ENCODE measurements at regions not wholly inside any gene's neighbourhood (a gene's known extent, or its start where the extent isn't known, plus 50 kb on each side); places are given as distances from the start of the nearest gene placed in this dataset.
"Not testable (repeated sequence)": the region's sequence is repeated elsewhere in the genome, so short reads cannot be mapped to it uniquely, and the experiment has no call there.

DNA sequence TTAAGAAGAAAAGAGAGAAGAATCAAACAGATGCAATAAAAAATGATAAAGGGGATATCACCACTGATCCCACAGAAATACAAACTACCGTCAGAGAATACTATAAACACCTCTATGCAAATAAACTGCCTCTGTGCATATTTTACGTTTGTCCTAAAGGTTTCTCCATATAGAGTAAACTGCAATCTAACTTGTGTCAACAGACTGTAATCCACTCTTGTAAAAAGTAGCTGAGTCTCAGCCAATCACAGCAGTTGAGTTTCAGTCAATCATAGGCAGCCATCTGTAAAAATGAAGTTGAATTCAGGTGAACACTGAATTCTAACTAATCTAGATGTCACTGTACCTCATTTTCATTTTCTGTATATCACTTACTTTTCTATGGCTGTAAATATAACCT lies 112.2 kb upstream of the SYNCRIP start:
- DNase-seq (ENCODE audit: low read depth in 2 of 2): no peak

DNA sequence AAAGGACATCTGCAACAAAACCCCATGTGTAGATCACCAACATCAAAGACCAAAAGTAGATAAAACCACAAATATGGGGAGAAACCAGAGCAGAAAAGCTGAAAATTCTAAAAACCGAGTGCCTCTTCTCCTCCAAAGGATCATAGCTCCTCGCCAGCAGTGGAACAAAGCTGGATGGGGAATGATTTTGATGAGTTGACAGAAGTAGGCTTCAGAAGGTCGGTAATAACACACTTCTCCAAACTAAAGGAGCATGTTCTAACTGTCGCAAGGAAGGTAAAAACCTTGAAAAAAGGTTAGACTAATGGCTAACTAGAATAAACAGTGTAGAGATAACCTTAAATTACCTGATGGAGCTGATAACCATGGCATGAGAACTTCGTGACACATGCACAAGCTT lies 109.9 kb upstream of the SYNCRIP start:
- no peak for DNase-seq (ENCODE audit: low read depth in 2 of 2)

DNA sequence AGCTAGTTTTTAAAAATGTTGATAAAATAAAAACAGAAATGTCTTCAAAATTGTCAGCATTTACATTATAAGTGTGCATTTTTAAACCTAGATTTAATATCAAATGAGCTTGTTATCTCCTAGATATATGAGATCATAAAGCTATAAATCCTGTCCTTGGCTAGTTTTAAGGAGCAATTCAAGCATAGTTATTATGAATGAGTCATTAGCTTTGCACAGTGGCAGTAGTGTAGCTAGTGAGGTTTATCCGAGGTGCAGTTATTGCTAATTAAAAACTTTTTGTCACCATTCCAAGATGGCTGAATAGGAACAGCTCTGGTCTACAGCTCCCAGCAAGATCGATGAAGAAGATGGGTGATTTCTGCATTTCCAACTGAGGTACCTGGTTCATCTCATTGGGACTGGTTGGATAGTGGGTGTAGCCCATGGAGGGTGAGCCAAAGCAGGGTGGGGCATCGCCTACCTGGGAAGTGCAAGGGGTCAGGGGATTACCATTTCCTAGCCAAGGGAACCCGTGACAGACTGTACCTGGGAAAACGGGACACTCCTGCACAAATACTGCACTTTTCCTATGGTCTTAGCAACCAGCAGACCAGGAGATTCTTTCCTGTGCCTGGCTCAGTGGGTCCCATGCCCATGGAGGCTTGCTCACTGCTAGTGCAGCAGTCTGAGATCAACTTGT lies 108.8 kb upstream of the SYNCRIP start:
- DNase-seq (ENCODE audit: low read depth in 2 of 2): no peak

DNA sequence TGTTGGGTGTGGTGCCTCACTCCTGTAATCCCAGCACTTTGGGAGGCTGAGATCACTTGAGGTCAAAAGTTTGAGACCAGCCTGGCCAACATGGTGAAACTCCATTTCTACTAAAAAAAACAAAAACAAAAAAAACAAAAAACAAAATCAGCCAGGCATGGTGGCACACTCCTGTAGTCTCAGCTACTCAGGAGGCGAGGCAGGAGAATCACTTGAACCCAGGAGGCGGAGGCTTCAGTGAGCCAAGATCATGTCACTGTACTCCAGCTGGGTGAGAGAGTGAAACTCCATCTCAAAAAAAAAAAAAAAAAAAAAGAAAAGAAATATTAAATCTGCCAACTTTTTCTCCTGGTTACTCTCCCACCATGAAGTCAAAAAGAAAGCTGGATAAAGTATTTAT lies 107.5 kb upstream of the SYNCRIP start:
- not testable (repeated sequence) for DNase-seq (ENCODE audit: low read depth in 2 of 2)

DNA sequence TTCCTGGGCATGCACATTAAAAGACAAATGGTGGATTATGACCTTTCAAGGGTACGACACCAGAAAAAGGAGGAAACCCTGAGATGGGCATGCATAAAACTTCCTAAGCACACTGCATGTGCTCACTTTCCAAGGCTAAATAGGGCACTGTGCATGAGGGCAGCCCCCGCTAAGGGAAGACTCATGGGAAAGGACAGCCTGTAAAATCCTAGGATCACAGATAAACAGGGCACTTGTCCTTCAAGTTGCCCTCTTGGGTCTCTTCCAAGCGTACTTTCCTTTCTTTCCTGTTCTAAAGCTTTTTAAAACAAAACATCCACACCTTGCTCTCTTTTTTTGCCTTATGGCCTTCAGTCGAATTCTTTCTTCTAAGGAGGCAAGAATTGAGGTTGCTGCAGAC lies 106.5 kb upstream of the SYNCRIP start:
- no peak for DNase-seq (ENCODE audit: low read depth in 2 of 2)

DNA sequence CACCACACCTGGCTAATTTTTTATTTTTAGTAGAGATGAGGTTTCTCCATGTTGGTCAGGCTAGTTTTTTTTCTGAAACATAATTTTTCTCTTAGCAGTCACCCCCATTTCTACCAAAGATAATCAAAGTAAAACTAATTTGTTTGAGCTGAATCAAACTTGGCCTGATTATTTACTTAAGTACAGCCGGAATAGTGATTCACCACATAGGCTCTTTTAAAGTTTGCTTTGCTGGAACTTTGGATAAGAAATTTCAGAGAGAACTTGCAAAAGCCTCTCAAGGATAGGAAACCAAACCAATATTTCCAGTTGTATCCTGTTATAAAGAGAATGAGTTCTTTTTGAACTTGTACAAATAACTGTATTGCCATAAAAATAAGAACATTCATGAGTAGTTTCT lies 105.0 kb upstream of the SYNCRIP start:
- DNase-seq (ENCODE audit: low read depth in 2 of 2): peak in 1 of 2 donors; percentile 37

DNA sequence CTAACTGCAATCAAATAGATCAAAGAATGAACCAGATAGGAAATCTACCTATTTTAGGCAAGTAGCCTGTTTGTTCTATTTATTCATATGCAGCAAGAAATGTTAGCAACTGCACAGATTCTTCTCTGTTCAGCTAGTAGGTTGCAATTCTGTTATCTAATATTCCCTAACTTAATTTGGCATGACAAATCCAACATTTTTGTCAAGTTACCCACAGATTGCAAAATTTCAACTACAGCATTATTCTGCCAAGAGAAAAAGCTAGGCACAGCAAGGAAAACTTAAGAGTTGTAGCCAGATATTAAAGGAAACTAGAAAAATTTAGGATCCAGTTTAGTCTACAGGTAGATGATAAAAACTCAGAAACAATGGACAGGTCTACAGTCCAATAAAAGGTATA lies 104.4 kb upstream of the SYNCRIP start:
- no peak for DNase-seq (ENCODE audit: low read depth in 2 of 2)

DNA sequence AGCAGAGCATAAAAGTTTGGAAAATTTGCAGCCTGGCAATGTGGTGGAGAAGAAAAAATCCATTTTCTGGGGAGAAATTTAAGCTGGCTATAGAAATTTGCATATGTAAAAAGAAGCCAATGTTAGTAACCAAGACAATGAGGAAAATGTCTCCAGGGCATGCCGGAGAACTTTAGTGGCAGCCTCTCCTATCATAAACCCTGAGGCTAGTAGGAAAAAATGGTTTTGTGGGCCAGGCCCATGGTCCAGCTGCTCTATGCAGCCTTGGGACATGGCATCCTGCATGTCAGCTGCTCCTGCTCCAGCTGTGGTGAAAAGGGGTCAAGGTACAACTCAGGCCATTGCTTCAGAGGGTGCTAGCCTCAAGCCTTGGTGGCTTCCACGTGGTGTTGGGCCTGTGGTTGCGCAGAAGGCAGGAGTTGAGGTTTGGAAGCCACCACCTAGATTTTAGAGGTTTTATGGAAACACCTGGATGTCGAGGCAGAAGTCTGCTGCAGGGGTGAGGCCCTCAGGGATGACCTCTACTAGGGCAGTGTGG lies 101.8 kb upstream of the SYNCRIP start:
- no peak for DNase-seq (ENCODE audit: low read depth in 2 of 2)

DNA sequence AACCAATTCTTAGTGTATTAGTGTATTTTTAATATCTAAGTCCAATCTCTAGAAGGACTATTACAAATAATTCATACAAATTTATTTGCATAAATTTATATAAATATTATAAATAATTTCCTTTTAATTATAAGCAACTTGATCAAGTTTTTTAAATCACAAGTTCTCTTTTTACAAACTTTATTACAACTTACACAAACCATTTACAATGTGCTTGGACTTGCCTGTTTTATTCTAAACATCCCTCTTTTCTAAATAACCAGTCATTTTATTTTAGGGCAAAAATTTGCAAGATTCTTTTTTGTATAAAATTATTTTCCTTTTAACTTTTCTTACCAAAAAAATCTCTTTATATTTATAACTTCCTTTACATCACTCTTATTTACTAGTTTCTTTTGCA lies 83.5 kb upstream of the SYNCRIP start:
- no peak for DNase-seq (ENCODE audit: low read depth in 2 of 2)

DNA sequence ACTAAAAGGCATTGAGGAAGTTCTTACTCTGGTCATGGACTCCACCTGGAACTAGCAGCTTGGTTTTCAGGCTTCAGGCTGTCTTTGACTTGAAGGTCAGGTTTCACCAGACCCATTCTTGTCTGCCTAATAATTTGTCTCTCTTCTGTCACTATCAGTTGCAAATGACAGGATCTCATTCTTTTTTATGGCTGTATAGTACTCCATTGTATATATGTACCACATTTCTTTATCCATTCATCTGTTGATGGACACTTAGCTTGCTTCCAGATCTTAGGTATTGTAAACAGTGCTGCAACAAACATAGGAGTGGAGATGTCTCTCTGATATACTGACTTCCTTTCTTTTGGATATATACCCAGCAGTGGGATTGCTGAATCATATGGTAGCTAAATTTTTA lies 73.1 kb upstream of the SYNCRIP start:
- no peak for DNase-seq (ENCODE audit: low read depth in 2 of 2)

DNA sequence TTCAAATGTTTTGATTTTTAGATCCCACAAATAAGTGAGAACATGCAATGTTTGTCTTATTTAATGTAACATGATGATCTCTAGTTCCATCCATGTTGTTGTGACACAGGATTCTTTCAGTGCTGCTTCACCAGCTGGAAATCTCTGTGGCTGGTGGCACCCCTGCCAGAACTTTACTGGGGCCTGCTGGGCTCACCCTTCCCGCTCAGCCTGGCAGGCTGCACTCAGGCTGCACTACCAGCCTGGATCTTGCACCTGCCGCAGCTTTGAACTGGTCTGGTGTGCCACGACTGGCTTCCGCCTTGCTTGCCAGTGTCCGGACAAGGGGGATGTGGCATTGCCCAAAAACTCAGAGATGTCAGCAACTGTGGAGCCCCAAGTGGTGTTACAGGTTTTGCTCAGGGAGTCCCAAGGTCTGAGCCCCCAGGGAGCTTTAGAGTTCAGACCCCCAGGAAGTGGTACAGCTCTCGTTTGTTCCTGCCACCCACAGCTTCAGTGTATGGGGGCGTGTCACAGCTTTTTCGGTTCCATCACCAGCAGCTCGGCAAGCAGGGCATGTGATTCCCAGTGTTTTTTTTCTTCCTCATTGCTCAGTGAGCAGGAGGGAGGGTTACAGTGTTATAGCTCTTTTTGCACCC lies 72.3 kb upstream of the SYNCRIP start:
- no peak for DNase-seq (ENCODE audit: low read depth in 2 of 2)

DNA sequence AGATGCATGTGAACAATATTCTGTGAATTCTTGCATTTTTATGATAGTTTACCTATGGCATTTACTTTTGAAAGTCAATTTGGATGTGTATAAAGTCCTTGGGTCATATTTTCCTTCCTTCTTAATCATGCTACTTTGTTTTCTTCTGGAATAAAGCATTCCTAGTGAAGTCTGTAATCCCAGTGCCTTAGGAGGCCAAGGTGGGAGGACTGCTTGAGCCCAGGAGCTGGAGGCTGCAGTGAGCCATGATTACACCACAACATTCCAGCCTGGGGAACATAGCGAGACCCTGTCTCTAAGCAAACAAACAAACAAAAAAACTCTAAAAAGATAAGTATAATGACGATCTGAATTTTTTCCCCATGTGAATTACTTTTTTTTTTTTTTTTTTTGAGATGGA lies 69.7 kb upstream of the SYNCRIP start:
- no peak for DNase-seq (ENCODE audit: low read depth in 2 of 2)

DNA sequence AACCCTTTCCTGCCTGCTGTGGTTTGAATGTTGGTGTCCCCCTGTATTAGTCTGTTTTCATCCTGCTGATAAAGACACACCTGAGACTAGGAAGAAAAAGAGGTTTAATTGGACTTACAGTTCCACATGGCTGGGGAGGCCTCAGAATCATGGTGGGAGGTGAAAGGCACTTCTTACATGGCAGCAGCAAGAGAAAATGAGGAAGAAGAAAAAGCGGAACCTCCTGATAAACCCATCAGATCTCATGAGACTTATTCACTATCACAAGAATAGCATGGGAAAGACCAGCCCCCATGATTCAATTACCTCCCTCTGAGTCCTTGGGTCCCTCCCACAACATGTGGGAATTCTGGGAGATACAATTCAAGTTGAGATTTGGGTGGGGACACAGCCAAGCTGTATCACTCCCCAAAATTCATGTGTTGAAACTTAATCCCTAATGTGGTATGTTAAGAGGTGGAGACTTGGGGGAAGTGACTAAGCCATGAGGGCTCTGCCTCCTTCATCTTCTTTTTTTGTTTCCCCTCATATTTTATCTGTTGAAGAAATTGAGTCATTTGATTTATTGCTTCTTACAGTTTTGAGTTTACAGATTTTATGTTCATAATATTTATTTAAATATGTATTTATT lies 64.9 kb upstream of the SYNCRIP start:
- DNase-seq (ENCODE audit: low read depth in 2 of 2): not testable (repeated sequence)

DNA sequence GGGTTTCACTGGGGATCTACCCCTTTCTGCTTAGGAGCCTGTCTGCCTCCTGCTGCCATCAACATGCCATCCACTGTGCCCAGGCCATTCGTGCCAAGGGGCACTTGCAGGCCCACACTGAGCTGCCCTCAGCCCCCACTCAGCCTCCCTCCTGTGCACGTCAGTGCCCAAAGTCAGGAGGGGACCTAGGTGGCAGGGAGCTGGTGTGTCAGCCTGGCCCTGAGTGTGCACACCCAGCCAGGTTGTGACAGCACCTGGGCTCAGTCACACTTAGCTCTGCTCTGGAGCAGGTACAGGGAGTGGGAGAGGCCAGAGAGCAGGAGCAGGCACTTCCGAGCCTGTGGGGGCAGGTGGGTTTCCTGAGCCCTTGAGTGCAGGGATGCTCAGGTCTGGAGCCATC lies 63.6 kb upstream of the SYNCRIP start:
- no peak for DNase-seq (ENCODE audit: low read depth in 2 of 2)

DNA sequence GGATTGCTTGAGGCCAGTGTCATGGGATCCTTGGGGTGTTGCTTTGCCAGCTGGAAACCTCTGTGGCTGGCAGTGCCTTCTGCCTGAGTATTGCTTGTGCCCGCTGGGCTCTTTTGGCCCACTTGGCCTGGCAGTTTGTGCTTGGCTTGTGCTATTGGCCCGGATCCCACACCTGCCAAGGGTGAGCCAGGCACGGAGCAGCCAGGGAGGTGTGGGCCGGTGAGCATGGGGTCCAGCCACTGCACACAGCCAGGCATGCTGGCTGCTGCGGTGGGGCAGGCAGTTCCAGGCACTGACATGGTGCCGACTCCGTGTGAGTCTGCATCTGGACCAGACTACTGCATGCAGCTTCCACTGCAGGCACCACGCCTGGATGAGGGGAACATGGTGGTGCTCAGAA lies 62.5 kb upstream of the SYNCRIP start:
- no peak for DNase-seq (ENCODE audit: low read depth in 2 of 2)

DNA sequence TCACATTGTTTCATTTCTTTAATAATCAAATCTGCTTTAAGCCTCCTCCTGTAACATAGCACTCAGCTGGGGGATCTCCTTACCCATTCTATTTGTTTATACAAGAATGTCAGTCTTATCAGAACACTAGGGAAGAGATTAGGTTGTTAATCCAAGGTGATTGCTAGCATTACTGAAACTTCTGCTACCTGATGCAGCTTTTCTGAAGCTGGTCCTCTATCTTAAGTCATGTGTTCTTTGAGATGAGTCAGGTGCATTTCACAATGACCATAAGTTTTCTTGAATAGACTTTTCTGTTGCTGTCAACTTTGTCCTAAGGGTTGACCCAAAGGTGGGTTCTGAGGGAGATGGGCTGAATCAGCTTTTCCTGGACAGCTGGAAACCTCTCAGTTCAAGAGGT lies 60.7 kb upstream of the SYNCRIP start:
- no peak for DNase-seq (ENCODE audit: low read depth in 2 of 2)

Measured in dermis microvascular lymphatic vessel endothelial cell (primary cell).